GM18519 (cell line): ENCODE measurements at regions not wholly inside any gene's neighbourhood (a gene's known extent, or its start where the extent isn't known, plus 50 kb on each side); places are given as distances from the start of the nearest gene placed in this dataset.
"Not testable (repeated sequence)": the region's sequence is repeated elsewhere in the genome, so short reads cannot be mapped to it uniquely, and the experiment has no call there.

Source experiments
- ATAC-seq: cut with Tn5 transposase; IDR thresholded peaks from one replicate; pipeline ENCODE4 v1.9.1; 2021; ENCODE audit warnings: mild to moderate bottlenecking, moderate library complexity; ENCODE audit not compliant: unreplicated experiment, low FRiP score

- no peak for ATAC-seq
Measured at GRCh38 chrX:138008281-138008680, 442.4 kb downstream of the ZIC3 start.

- ATAC-seq = no peak
Measured at GRCh38 chrX:138011468-138011867, 445.5 kb downstream of the ZIC3 start.

- no peak for ATAC-seq
Measured at GRCh38 chrX:138014577-138014976, 448.6 kb downstream of the ZIC3 start.

- no peak for ATAC-seq
Measured at GRCh38 chrX:138018145-138018799, 452.3 kb downstream of the ZIC3 start.

GRCh38 chrX:138020941-138021340 is 455.0 kb downstream of the ZIC3 start:
- no peak for ATAC-seq

- ATAC-seq = peak; percentile 71
Measured at GRCh38 chrX:138026211-138026610, 460.3 kb downstream of the ZIC3 start.

- no peak for ATAC-seq
Measured at GRCh38 chrX:138031715-138032114, 465.8 kb downstream of the ZIC3 start.

- no peak for ATAC-seq
Measured at GRCh38 chrX:138034136-138034535, 468.2 kb downstream of the ZIC3 start.

GRCh38 chrX:138037548-138037947 is 471.6 kb downstream of the ZIC3 start:
- no peak for ATAC-seq

- ATAC-seq = no peak
Measured at GRCh38 chrX:138057883-138058282, 492.0 kb downstream of the ZIC3 start.

- ATAC-seq = no peak
Measured at GRCh38 chrX:138058931-138059330, 493.0 kb downstream of the ZIC3 start.

GRCh38 chrX:138067415-138067814 is 501.5 kb downstream of the ZIC3 start:
- no peak for ATAC-seq

GRCh38 chrX:138073626-138074025 is 507.7 kb downstream of the ZIC3 start:
- no peak for ATAC-seq

GRCh38 chrX:138082251-138082650 is 516.3 kb downstream of the ZIC3 start:
- no peak for ATAC-seq

- no peak for ATAC-seq
Measured at GRCh38 chrX:138082896-138083295, 517.0 kb downstream of the ZIC3 start.

- not testable (repeated sequence) for ATAC-seq
Measured at GRCh38 chrX:138110910-138111309, 545.0 kb downstream of the ZIC3 start.

GRCh38 chrX:138127314-138127713 is 561.4 kb downstream of the ZIC3 start:
- ATAC-seq = no peak

GRCh38 chrX:138128027-138128671 is 562.2 kb downstream of the ZIC3 start:
- ATAC-seq = peak; percentile 81

- no peak for ATAC-seq
Measured at GRCh38 chrX:138150709-138151108, 560.8 kb downstream of the FGF13 start.

GRCh38 chrX:138157850-138158249 is 553.7 kb downstream of the FGF13 start:
- no peak for ATAC-seq

- ATAC-seq = no peak
Measured at GRCh38 chrX:138191998-138192397, 519.5 kb downstream of the FGF13 start.

GRCh38 chrX:138229718-138230117 is 481.8 kb downstream of the FGF13 start:
- ATAC-seq = no peak
